ENCODE measurements at regions not wholly inside any gene's neighbourhood (a gene's known extent, or its start where the extent isn't known, plus 50 kb on each side); places are given as distances from the start of the nearest gene placed in this dataset.
A peak's percentile ranks its signal among the peaks of the same experiment; 100 is the strongest.

DNA sequence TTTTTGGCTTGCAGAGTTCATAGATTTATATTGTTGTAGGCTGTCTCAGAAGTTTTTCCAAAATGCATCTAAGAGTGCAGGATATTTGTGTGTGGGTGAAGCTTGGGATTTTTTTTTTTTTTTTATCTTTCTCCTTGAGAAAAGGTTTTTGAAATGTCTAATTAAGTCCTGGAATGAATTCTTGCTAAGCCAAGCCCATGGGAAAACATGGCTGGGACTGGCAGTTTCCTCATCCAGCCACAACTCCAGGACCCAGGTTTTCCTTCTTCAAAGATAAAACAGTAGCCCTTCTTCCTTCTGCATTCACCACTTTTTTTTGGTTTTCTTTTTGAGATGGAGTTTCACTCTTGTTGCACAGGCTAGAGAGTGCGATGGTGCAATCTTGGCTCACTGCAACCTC is 242.5 kb upstream of the JAG1 start:
- no peak overlapping the region for H3K23ac ChIP-seq (ENCODE audit: insufficient read length)
- H3K4me1 ChIP-seq (replicated peaks in 1 of 4; ENCODE audit: control insufficient read depth in 3 of 4, insufficient read depth in 4 of 4, low read length in 3 of 4), result no peaks in the 10 kb centered on the region
- H3K27ac ChIP-seq (ENCODE audit: low read depth, low read length), result no peak overlapping the region
- no peak overlapping the region for H3K4me2 ChIP-seq (ENCODE audit: insufficient read depth in 1 of 2, low read depth in 2 of 2, low read length in 2 of 2)
- H3K79me1 ChIP-seq (ENCODE audit: low read depth, low read length), result no peaks in the 10 kb centered on the region
- H3K36me3 ChIP-seq (ENCODE audit: control insufficient read depth in 2 of 4, insufficient read depth in 4 of 4, low read length in 3 of 4), result no peaks in the 10 kb centered on the region
- H3K18ac ChIP-seq (ENCODE audit: extremely low read depth, low read length), result no peak overlapping the region
- H2BK5ac ChIP-seq (ENCODE audit: low read depth, low read length), result no peak overlapping the region
- H3K14ac ChIP-seq (ENCODE audit: insufficient read length), result no peak overlapping the region
- ChIA-PET POLR2A (ENCODE audit: partially characterized antibody) (no interaction called here), CTCF (ENCODE audit: partially characterized antibody) (no interaction called here)
- H2BK12ac ChIP-seq (ENCODE audit: low read depth, low read length), result no peak overlapping the region
- H2BK20ac ChIP-seq (ENCODE audit: low read length), result no peak overlapping the region
- no peak overlapping the region for H4K8ac ChIP-seq (ENCODE audit: extremely low read depth, insufficient read depth, low read length)
- H2BK15ac ChIP-seq (ENCODE audit: low read length), result no peak overlapping the region
- H2BK120ac ChIP-seq (replicated peaks; ENCODE audit: low read depth, low read length), result no peak overlapping the region
- no peak for FAIRE-seq
- no peak overlapping the region for H4K91ac ChIP-seq (replicated peaks; ENCODE audit: insufficient read length, low read length)
- H3K23me2 ChIP-seq (ENCODE audit: low read depth, low read length), result no peaks in the 10 kb centered on the region; the same call in 1 of the 2 replicates
- no peaks in the 10 kb centered on the region for H3K27me3 ChIP-seq (replicated peaks in 1 of 4; ENCODE audit: control insufficient read depth in 3 of 4, extremely low read depth in 1 of 4, insufficient read depth in 3 of 4, low read length in 3 of 4)
- no peak overlapping the region for H3K56ac ChIP-seq (replicated peaks; ENCODE audit: insufficient read length, low read depth, low read length)
- DNase-seq (ENCODE audit: low read depth in 1 of 2, low spot score in 2 of 2), result no peak
- H3K9me3 ChIP-seq (ENCODE audit: insufficient read depth in 2 of 2, low read depth in 1 of 2, low read length in 1 of 2), result no peaks in the 10 kb centered on the region
- TF ChIP-seq SP1 (IDR thresholded peaks at IDR 0.05; ENCODE audit: low read depth, low read length) (peak; percentile 68), CBX8 (IDR thresholded peaks at IDR 0.05; ENCODE audit: borderline replicate concordance, low read depth, low read length) (no peak)
- H4K5ac ChIP-seq (ENCODE audit: insufficient read length, low read depth, low read length), result no peak overlapping the region
- no peak overlapping the region for H3K4ac ChIP-seq (replicated peaks; ENCODE audit: insufficient read length, low read depth, low read length)
- H4K20me1 ChIP-seq (replicated peaks in 1 of 2; ENCODE audit: control insufficient read depth in 1 of 2, insufficient read depth in 2 of 2, low read length in 2 of 2), result no peaks in the 10 kb centered on the region
- no peak overlapping the region for H2AK5ac ChIP-seq (ENCODE audit: low read depth, low read length)
- no peak overlapping the region for H3K9ac ChIP-seq (replicated peaks in 1 of 4; ENCODE audit: extremely low read depth in 1 of 4, low read depth in 3 of 4, low read length in 3 of 4)
- H3K4me3 ChIP-seq (ENCODE audit: extremely low read depth in 1 of 4, insufficient read depth in 2 of 4, low read depth in 3 of 4, low read length in 4 of 4), result no peak overlapping the region
- no peak overlapping the region for H2AFZ ChIP-seq (ENCODE audit: low read length)
- WGBS, 2 experiments (ENCODE audit: extremely low coverage in 1 of 2, insufficient coverage in 1 of 2, insufficient read length in 1 of 2, insufficient replicate concordance in 2 of 2, low coverage in 1 of 2, low lambda C conversion rate in 2 of 2, missing lambda C conversion rate in 1 of 2), result 73% methylated on average over 1 of the region's 1 CpG; no CpG with 5 or more reads in 1 of the 2 experiments
- H3K79me2 ChIP-seq (ENCODE audit: control insufficient read depth in 1 of 2, insufficient read depth in 2 of 2, low read length in 2 of 2), result no peaks in the 10 kb centered on the region

Data from H1 (cell line).